ENCODE measurements at regions not wholly inside any gene's neighbourhood (a gene's known extent, or its start where the extent isn't known, plus 50 kb on each side); places are given as distances from the start of the nearest gene placed in this dataset.

GRCh38 chr1:222911866-222912265, 97.0 kb downstream of the DISP1 start:
- TF ChIP-seq POLR2A (IDR thresholded peaks at IDR 0.05; ENCODE audit: low read length) (no peak), GATA1 (IDR thresholded peaks at IDR 0.05; ENCODE audit: low read depth, low read length) (no peak)

Data from erythroblast (primary cell).